HG03039 (cell line): ENCODE measurements at regions not wholly inside any gene's neighbourhood (a gene's known extent, or its start where the extent isn't known, plus 50 kb on each side); places are given as distances from the start of the nearest gene placed in this dataset.

Experiments
- ATAC-seq: cut with Tn5 transposase; IDR thresholded peaks from one replicate; pipeline ENCODE4 v1.9.1; 2021; ENCODE audit warnings: mild to moderate bottlenecking, moderate library complexity; ENCODE audit not compliant: unreplicated experiment

- no peak for ATAC-seq
Measured at GRCh38 chr3:111244760-111245159, 173.1 kb downstream of the NECTIN3 start.

- no peak for ATAC-seq
Measured at GRCh38 chr3:111246967-111247760, 175.5 kb downstream of the NECTIN3 start.

- no peak for ATAC-seq
Measured at GRCh38 chr3:111248406-111248805, 176.8 kb downstream of the NECTIN3 start.

GRCh38 chr3:111249421-111249820 lies 177.8 kb downstream of the NECTIN3 start:
- ATAC-seq = no peak

- ATAC-seq = peak; percentile 78
Measured at GRCh38 chr3:111252779-111253178, 181.2 kb downstream of the NECTIN3 start.

- no peak for ATAC-seq
Measured at GRCh38 chr3:111253733-111254132, 182.1 kb downstream of the NECTIN3 start.

GRCh38 chr3:111260878-111261277 lies 189.3 kb downstream of the NECTIN3 start:
- no peak for ATAC-seq

- no peak for ATAC-seq
Measured at GRCh38 chr3:111269777-111270176, 198.2 kb downstream of the NECTIN3 start.

GRCh38 chr3:111277226-111277625 lies 205.6 kb downstream of the NECTIN3 start:
- no peak for ATAC-seq

GRCh38 chr3:111278959-111279358 lies 207.3 kb downstream of the NECTIN3 start:
- no peak for ATAC-seq

GRCh38 chr3:111282024-111282423 lies 210.4 kb downstream of the NECTIN3 start:
- no peak for ATAC-seq

GRCh38 chr3:111283165-111283564 lies 211.5 kb downstream of the NECTIN3 start:
- no peak for ATAC-seq

GRCh38 chr3:111284503-111285183 lies 213.0 kb downstream of the NECTIN3 start:
- ATAC-seq = no peak

- no peak for ATAC-seq
Measured at GRCh38 chr3:111285184-111285538, 213.5 kb downstream of the NECTIN3 start.

GRCh38 chr3:111285694-111286093 lies 214.1 kb downstream of the NECTIN3 start:
- no peak for ATAC-seq

GRCh38 chr3:111286746-111287145 lies 215.1 kb downstream of the NECTIN3 start:
- ATAC-seq = no peak

GRCh38 chr3:111292117-111292516 lies 220.5 kb downstream of the NECTIN3 start:
- ATAC-seq = no peak

GRCh38 chr3:111299192-111299615 lies 227.6 kb downstream of the NECTIN3 start:
- ATAC-seq = no peak

GRCh38 chr3:111301238-111301798 lies 229.7 kb downstream of the NECTIN3 start:
- no peak for ATAC-seq

GRCh38 chr3:111302063-111302462 lies 230.4 kb downstream of the NECTIN3 start:
- ATAC-seq = no peak

- no peak for ATAC-seq
Measured at GRCh38 chr3:111303760-111304159, 232.1 kb downstream of the NECTIN3 start.

GRCh38 chr3:111307676-111308075 lies 234.3 kb upstream of the CD96 start:
- ATAC-seq = no peak
